Left hindlimb (tissue), 1 donor: ENCODE measurements at regions not wholly inside any gene's neighbourhood (a gene's known extent, or its start where the extent isn't known, plus 50 kb on each side); places are given as distances from the start of the nearest gene placed in this dataset.

Source experiments
- DNase-seq: peaks from one replicate; pipeline ENCODE4 v3.0.0-alpha.2; 2018

DNA sequence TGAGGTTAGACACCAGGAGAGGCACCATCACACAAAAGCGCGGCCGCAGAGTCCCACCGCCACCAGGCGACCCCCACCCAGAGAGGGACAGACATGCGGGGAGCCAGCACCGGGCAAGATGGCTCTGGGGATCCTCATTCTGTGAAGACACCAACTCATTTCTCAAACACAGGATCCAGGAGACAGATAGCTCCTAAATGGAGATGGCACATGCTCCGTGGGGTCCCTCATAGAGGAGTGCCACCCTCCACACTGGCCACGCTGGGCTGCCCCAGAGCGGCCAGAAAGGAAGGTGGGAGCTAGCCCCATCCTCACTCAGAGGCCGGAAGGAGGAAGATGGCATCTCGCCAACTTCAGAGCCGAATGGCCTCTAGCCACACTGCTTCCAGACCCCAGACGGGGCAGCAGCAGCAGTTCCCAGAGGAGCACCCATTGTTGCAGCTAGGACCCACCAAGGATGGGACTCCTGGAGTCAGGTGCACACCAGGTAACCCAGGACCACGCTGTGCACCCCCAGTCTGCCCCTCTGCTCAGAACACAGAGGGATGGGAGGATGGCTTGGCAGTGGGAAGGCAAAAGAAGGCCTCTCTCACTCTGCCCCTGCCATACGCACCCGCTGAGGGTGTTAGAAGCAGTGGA lies 78.6 kb downstream of the ZIC5 start:
- DNase-seq = no peak

DNA sequence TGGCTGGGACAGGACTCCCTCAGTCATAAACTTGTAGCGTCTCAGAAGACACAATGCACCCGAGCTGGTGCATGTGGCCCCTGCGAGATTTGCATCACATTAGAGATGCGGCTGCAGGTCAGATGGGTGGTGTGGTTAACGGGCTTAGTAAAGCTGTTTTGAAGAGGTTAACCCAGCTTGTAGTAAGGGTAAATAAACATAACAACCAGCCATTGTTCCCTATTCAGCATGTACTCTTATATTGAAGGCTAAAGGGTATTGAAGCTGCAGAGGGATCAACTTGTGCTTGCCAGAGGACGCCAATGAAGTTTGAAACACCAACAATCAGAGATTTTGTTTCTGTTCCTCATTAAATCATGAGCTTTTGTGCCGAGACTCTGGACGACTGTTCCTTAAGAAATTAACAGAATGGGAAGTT lies 79.4 kb downstream of the ZIC5 start:
- DNase-seq = no peak

DNA sequence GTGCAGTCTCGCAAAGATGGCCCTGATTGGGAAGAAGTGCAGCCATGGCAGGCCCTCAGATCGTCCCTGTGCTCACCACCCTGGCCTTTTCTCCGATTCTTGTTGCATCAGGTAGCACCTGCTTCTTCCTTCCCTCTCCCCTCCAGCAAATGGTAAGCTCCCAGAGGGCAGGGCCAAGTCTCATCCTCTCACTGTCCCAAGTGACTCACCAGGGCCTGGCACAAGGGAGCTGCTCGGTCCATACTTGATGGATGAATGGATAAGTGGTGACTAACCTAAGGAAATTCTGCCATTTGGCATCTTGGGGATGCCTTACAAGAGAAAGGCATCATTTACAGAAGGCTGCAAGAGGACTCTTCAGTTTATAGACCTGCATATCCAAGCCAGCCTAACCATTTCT lies 84.9 kb downstream of the ZIC5 start:
- DNase-seq = no peak

DNA sequence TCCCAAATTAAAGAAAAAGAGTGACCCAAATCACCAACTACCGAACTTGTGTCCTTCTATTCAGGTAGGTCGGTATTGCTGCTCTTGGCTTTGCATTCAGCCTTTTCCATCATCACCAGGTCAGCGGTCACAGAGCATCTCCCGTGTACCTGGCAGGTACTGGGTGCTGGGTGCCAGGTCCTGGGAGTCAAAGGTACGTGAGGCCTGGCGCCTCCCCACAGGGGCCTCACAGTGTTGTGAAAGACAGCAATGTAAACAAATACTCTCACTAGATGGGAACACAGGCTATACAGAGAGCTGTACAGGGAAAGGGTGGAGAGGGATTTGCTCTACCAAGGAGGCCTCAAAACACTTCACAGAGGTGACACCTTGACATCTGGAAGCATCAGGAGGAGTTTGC lies 86.7 kb downstream of the ZIC5 start:
- DNase-seq = no peak

DNA sequence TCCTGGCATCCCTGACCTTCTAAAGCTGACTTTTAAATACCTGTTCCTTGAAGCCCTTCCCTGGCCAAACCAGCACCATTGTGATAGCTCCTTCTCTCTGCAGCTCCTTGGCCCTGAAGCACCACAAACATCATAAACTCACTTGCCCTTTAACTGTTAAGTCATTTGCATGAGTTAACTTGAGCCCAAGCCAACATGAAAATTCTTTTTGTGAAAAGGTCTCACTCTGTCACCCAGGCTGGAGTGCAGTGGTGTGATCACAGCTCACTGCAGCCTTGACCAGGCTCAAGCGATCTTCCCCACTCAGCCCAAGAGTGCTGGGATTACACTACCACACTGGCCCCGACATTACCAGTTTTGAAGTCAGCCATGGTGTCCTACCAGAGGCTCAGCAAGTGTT lies 87.8 kb downstream of the ZIC5 start:
- DNase-seq = no peak

DNA sequence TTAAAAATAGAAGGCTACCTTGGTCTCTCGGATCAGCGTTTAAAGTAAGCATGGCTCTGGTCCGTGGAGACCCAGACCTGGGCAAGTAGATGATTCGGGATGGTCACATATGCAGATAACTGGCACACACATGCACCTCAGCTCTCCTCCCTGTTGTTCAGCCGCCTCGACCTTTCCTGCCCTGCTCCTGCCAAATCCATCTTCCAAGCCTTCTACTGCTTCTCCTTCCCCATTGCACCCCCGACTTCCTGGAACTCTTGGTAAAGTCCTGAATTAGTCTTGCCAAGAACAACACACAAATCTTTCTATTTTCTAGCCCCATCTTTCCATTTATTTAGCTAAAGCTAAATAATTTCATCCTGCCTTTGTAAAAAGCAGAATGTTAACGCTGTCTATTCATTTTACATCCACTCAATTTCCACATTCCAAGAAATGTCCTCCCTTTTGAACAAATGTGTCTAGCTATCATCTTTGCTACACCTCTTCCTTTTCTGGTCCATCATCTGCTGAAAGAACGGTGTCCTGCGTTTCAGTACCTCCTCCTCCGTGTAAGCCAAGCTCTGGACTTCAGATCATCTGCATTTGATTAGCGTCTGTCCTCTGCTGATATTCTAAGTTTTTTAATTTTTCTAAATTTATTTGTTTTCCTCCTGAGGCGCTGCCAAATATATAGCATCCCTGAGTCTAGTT lies 92.5 kb downstream of the ZIC5 start:
- no peak for DNase-seq

DNA sequence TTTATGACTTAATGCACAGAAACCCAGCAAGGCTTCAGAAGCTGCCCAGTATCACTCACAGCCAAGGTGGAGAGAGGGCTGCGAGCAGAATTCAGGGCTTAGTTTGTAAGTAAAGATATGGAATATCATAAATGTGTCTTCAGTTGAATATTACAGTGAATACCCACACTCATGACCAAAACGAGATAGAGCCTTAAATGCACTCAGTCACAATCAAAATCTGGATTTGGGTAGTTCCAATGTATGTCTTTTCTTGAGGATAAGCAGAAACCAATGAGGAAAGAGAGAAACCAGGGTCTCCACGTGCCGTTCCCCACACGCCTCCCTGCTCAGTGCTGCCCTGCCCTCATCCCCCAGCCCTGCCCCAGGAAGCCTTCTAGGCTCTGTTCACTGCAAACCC lies 94.9 kb downstream of the ZIC5 start:
- DNase-seq = no peak

DNA sequence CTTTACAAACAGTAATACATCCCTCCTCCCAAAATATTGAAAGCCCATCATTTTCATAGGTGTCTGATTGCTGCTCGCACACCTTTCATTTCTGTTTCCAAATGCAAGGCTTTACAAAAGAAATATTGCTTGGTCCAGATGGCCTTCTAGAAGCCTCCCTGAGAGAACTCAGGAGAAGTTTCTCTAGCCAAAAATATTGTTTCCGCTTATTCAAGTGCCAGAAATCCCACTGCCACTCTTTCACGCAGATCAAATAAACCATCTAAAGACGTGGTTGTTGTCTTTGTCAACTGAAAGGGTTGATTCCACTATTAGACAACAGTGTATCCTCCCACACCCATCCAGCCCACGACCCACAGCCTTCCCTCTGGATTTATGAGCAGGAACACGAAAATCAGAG lies 96.2 kb downstream of the ZIC5 start:
- no peak for DNase-seq

DNA sequence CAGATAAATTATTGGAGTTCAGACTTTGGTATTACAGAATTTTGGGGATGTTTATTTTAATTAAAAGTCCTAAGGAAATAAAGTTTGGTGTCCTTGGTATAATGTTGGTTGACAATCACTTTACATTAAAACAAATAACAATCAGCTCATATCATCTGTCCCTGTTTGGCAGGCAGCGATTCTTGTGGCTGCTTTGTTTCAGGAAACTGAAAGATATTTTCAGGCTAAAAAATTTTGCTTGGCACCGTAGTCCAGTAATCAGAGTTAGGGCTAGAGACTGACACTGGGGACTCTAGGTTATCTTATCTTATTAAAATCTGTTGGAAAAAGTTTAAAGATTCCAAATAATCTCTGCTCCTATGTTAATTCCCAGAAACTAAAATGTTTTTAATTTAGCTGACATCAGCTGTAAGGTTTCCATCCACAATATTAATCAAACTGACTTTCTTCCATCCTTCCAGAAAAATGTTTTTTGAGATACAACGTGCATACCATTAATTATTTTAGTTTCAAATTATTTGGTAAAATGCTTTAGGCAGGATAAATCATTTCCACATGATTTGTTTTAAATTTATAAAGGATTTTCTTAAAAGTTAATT lies 97.6 kb downstream of the ZIC5 start:
- DNase-seq = no peak

DNA sequence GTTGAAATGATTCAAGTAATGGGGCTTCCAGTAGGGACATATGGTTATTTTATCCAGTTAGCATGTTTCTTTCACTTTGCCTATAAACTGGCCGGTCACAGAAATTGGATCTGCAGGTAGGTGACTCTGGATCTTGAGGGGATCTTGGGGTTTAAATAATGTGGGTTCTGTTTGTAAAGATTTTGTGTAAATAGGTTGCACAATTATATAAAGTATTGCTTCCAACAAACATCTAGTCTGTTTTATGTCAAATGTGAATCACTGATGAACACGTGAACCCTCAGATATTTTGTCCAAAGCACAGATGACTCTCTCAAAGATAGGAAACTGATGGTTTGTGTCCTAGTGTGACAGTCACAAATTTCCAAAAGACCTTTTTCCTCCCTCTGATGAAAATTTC lies 98.4 kb downstream of the ZIC5 start:
- DNase-seq = no peak

DNA sequence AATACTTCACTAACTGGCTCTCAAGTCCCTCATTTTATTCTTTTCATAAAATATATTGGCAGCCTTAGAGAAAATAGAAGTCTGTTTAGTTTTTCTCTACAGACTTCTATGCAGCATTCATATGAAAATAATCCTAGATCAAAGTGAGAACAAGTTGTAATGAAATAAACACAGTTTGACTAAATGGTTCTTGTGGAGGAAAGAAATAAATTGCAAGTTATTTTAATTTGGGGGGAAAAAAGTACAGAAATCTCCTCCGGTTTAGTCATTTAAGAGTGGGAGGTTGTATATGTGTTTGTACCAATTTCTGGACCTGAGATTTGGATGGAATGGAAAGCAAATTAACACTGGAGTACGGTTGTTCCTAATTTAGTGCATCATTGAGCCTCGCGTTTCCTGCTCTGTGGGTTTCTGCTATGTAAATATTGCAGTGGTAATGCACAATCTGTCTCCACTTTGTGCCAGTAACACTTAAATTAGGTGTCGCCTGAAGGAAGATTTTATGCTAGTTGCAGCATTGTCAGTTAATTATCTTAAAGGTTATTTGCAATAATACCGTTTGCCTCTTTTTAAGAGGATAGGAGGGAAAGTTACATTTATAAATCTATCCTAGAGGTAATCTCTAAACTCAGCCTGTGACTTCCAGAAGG lies 100.2 kb downstream of the ZIC5 start:
- no peak for DNase-seq

DNA sequence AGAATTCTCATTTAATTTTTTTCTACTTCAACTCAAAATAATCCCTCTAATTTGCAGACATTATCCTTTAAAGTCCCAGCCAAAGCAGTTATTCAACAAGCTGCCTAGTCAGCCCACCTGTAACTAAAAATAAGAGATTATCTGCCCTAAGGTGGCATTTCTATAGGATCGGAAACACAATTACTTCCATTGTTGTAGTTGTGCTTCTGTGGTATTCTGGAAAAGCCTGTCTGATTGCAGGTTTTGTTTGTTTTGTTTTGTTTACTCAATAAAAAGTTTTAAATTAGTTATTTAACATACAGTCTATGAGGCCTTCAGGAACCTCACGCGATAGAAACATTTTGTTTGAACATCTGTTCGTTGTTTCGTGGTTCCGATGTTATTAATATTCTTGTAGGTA lies 101.0 kb downstream of the ZIC5 start:
- DNase-seq = no peak

DNA sequence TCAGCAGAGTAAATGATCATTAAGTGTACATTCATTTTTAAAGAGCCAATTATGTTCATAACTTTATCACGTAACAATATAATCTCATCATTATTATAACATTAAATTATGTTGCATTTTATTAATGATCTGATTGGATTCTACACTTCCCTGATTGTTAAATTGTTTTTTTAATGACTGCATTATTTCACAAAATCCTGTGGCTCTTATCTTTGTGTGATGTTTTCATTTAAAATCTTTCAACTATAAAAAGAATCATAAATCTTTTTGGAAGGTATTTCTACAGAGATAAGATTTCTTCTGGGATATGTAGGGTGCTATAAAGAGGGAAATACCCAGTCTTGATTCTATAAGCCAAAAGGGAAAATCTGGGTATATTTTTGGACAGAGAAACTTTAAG lies 101.7 kb downstream of the ZIC5 start:
- no peak for DNase-seq

DNA sequence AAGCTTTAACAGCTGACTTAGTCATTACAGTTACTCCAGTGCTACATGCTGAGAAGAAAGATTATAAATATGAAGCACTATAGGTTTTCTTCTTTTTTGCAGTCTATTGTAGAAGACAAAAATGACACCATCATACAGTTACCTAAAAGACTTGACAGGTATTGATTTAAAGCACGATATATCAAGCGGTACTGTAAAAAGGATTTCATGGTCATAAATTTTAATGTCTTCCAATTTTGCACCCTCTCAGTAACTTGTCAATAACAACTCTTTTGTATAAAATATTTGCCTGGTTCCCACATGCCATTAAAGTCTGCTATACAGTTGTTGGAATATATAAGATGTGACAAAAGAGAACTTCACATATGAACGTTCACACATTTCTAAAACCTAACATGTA lies 102.8 kb downstream of the ZIC5 start:
- no peak for DNase-seq

DNA sequence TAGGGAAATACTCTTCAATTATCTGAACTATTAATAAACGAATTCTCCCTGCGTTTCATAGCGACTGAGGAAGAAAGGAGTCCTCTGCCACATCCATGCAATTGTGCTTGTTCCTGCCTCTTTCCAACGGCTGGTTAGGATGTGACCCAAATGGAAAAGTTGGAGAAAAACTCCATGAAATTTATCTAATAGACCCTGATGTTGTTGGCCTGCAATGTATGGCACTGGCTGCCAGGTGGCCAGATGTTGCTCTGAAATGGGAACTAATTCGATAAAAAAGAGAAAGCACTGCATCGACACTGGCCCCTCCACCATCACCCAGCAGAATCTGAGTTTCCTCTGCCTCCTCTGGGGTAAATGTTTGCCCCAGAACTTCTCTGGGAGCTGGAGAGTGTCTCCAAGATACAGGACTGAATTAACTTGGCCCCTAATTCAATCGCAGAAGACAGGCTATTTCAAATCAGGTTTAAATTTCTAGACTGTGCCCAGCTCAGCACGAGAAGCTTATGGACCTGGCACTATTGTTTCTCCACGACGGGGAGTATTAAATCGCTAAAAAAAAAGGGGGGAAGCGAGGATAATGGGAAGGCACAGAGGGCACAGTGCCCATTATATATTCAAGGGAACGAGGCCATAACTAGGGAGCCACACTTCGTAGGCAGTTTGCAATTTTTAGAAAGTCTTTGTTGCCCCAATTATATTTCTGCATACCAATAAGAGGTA lies 103.9 kb downstream of the ZIC5 start:
- no peak for DNase-seq

DNA sequence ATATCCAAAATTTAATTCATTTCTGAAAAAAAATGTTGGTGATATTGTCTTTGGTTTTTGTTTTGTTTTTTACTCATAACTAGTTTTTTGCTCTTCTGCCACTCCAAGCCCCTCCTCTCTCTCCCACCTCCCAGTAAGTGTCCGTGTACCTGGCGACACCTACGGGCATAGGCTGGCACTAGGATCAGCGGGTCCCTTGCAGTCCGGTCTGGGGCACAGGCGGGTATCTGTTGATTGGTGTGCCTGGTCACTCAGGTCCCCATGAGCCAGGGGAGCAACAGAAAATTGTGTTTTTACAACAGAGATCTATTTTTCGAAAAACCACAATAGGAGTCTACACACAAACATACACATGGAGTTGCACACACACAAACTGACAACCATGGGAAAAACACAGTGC lies 104.8 kb downstream of the ZIC5 start:
- no peak for DNase-seq

DNA sequence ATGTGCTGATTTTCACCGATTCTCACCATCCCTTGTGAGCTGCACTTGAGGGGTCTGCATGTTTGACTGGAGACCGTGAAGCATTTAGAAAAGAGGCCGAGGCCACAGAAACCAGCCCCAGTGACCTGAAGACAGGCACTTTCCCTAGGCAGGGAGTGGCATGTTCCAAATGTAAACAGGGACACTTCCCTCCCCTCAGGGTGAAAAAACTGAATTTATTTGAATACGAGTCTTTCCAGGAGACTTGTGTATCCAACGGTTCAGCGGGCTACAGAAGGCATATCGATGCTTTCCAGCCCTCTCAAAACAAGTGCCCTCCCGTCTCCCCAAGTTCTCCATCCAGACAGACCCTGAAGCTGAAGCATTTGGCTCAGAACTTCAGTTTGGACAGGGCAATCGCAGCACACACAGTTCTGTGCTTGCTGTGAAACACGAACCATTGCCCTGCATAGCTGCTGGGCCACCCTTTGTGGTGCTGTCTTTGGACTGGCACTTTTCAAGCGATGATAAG lies 106.1 kb downstream of the ZIC5 start:
- DNase-seq = no peak

DNA sequence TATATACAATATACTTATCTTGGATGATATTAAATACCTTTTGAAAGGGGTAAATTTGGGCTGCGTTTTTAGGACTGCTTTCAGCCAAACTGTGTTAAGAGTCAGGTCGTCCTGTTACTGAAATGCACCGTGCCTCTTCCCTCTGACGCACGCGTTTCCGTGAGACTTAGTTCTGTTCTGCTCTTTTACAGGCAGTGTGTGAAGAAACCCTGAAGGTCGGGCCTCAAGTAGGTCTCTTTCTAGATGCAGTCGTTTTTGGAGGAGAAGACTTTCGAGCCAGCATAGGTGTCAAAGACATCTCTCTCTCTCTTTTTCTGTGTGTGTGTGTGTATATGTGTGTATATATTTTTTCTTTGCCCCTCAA lies 107.0 kb downstream of the ZIC5 start:
- DNase-seq = no peak

DNA sequence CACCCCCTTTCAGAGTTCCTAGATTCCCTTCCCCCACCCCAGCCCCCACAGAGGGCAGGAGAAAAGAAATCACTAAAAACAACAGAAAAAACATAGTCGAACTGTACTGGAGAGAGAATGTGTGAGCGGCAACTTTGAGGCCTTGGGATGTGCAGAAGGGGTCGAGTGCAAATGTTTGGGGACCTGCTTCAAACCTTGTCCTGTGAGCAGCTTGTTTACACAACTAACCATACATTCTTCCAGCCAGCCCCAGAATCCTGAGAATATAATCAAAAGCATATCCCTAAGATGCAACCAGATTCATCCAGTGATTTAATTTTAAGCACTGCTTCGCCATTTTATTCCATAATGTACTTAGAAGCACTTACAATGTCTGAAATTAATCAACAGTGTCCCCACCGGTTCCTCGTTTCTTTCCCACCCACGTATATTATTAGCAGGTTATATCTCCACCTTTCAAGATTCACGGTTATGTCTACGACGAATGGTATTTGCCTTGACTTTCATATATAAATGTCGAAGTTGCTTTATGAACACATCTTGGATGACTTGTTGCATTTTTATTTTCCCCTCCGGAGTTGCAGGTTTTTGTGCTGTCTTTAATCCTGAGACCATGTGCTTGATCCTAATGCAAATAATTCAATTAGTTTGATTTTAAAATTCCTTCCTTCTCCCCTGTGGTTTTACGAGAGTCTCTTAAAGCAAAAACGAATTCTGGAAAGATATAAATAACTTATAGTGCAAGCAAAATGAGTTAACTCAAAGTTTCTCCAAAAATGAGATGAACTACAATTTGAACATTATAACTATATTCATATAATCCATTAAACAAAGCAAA lies 107.6 kb downstream of the ZIC5 start:
- no peak for DNase-seq

DNA sequence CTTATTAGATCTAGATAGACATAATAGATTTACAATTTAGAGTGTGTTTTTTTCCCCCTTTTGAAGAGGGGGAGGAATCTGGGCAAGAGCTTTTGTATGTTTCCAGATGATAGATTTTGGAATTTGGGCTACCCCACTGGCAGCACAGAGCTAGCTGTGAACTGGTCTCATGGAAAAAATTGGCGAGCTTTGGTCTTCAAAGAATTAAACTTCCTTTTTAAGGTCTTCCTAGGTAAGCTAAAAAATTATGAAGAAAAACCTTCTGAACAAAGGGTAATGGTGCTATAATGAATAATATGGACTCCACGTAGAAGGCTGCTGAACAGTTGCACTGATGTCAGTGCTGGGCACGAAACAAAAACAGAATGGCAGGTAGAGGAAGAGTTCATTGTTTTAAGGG lies 109.3 kb downstream of the ZIC5 start:
- no peak for DNase-seq

DNA sequence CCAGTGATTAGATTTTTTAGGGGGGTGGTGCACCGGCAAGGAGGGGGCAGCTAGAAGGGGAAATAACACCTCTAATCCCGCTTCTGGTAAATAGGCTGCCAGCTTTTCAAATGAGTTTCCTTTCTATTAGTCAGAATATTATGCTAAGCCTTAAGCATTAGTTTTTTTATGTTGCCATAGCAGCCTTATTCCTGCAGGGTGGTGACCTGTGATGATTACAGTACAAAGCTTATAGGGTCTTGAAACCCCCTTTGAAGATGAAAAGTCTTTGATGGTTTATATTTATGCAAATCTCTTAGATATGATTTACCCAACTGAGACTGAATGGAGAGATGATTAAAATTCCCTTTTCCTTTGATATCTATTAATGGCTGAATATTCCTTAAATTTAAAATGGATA lies 109.8 kb downstream of the ZIC5 start:
- DNase-seq = no peak

DNA sequence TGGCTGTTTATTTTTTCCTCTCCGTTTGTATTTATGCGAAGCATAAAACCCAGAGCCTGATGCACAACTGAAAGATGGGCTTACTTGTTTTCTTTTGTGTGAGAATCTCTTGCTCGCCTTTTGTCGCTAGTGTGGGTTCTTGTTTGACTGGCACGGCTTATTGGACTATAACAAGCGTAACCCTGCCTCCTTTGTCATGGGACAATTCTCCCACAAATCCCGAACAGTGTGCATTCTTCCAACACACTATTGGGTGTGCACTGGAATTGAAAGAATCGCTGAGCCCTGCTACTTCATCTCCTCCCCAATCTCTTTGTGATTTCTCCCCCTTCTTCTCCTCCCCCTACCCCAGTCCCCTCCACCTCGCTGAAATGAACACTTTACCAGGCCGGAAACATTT lies 110.8 kb downstream of the ZIC5 start:
- no peak for DNase-seq
